ENCODE measurements at regions not wholly inside any gene's neighbourhood (a gene's known extent, or its start where the extent isn't known, plus 50 kb on each side); places are given as distances from the start of the nearest gene placed in this dataset.
"Not testable (repeated sequence)": the region's sequence is repeated elsewhere in the genome, so short reads cannot be mapped to it uniquely, and the experiment has no call there.

DNA sequence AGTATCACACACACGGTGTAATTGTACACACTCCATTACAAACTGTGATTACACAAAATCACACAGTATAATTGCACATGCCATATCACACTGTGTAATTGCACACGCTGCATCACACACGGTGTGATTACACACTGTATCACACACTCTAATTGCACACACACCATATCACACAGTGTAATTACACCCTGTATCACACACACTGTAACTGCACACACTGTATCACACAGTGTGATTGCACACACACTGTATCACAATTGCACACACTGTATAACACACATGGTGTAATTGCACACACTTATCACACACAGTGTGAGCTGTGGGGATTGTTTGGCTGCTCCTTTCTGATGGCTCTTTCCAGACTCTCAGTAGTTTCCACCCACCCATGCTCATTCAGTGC lies 162.6 kb upstream of the SGCG start:
- no peak for TF ChIP-seq POLR2A (IDR thresholded peaks at IDR 0.05; ENCODE audit: low read depth, low read length)
- DNase-seq (ENCODE audit: insufficient read length, low spot score): no peak
- no peak for FAIRE-seq

DNA sequence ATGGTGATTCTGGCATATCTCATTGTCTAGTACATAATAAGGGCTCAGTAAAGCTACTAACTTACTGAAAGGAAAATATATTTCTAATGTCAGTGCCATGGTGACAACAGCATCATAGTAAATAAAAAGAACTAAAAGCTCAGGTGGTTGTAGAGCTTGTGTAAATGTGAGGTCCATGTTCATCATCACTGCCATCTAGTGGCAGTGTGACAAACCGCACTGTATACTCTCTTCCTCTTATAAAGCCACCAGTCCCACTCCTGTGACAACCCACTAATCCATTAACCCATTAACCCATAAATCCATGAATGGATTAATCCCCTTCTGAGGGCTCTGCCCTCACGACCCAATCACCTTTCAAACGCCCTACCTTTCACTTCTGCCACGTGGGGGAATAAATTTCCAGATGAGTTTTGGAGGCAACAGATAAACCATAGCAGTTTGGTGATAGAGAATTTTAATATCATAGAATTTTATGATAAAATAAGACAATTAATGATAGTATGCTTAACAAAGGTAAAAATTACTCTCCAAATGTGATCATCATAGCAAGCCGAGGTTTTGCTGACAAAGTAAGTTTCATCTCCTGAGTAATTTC lies 160.4 kb upstream of the SGCG start:
- TF ChIP-seq POLR2A (IDR thresholded peaks at IDR 0.05; ENCODE audit: low read depth, low read length): no peak
- FAIRE-seq: peak; percentile 36
- no peak for DNase-seq (ENCODE audit: insufficient read length, low spot score)

DNA sequence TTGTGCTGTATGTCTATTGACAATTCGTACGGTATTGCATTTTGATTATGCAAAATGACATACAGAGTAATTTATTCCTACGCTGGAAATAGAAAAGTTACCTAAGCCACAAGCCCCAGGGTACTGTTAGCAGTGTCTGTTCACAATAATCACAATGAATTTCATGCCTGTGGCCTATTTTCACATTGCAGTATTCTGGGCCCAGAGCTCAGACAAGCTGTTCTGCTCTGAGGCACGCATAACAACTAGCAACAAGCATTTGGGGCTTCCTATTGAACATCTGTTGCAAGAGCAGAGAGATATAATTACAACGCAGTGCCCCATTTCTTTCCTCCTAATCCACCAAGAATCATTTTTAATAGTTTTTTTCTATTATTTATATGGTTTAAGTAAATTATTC lies 158.9 kb upstream of the SGCG start:
- FAIRE-seq (no peak), DNase-seq (ENCODE audit: insufficient read length, low spot score) (no peak)

DNA sequence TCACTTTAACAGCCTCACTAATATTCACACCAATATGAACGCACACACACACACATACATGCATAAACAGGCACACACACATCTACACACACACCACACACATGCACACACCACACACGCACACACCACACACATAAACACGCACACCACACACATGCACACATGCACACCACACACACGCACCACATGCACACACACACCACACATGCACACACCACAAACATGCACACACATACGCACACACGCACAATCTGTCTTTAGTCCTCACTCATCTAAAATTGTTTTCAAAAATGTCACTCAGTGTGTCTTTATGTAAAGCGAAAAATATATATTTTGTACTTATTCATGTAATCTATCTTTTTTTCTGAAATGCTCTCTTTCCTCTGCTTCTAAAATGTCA lies 158.1 kb upstream of the SGCG start:
- DNase-seq (ENCODE audit: insufficient read length, low spot score) (no peak), FAIRE-seq (no peak)
- TF ChIP-seq POLR2A (IDR thresholded peaks at IDR 0.05; ENCODE audit: low read depth, low read length): no peak

More for the DNA sequence above, 158.9 kb upstream of the SGCG start:
- TF ChIP-seq POLR2A (IDR thresholded peaks at IDR 0.05; ENCODE audit: low read depth, low read length): no peak

DNA sequence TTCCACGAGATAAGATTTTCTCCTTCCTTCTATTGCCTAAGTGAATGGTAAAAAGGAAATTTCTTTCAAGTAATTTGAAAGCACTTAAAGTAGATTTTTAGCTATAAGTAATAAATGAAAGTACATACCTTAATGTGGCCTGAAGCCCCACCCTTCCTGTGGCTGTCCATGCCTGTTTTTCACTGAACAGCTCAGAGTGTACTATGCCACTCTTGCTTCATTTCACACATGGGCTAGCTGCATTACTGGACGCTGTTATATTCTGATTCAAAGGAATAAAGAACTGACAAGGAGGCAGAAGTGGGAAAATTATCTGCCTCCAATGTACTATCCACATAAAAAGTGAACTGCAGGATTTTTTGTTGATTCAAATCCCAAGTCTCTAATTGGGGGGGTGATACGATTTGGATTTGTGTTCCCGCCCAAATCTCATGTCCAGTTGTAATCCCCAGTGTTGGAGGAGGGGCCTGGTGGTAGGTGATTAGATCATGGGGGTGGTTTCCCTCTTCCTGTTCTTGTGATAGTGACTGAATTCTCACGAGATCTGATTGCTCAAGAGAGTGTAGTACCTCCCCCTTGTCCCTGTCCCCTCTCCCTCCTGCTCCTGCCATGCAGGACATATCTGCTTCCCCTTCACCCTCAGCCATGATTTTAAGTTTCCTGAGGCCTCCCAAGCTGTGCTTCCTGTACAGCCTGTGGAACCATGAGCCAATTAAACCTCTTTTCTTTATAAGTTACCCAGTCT lies 154.7 kb upstream of the SGCG start:
- TF ChIP-seq POLR2A (IDR thresholded peaks at IDR 0.05; ENCODE audit: low read depth, low read length): no peak
- no peak for FAIRE-seq
- no peak for DNase-seq (ENCODE audit: insufficient read length, low spot score)

DNA sequence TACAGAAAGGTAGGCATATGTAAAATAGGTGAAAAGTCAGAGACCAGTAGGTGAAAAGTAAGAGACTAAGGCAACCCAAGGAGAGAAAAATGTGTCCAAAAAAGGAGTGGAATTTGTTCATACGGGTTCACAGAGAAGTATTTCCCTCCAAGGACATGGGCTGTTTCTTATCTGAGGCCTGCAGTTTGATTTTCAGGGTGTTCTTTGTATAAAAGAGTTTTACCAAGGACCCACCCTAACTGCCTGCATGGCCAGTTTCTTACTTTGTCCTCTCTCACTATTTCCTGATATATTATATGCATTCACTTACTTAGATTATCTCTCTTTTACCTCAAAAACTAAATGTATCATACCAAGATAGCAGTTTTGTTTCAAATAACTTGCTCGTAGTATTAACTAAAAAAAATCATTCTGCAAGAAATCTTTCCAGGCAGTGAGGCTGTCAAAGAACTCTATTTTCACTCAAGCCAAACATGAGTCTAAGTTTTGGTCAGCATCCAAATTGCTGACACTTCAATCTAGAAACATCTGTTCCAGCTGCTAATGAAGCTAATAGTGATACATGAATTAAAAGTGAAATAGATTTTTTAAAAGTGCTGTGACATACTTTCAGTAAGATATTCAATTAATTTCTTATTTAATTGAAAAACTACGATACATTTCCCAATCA lies 141.4 kb upstream of the SGCG start:
- no peak for FAIRE-seq
- no peak for TF ChIP-seq POLR2A (IDR thresholded peaks at IDR 0.05; ENCODE audit: low read depth, low read length)
- DNase-seq (ENCODE audit: insufficient read length, low spot score): no peak

DNA sequence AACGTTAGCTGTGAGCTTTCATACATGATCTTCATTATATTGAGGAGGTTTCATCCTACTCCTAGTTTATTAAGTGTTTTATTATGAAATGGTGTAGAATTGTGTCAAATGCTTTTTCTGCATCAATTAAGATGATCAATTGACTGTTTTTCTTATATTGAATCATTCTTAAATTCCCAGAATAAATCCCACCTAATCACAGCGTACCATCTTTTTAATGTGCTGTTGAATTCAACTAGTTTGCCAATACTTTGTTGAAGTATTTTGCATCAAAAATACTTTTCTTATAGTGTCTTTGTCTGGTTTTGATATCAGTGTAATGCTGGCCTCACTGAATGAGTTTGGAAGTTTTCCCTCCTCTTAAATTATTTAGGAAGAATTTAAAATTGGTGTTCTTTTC lies 138.6 kb upstream of the SGCG start:
- no peak for TF ChIP-seq POLR2A (IDR thresholded peaks at IDR 0.05; ENCODE audit: low read depth, low read length)
- DNase-seq (ENCODE audit: insufficient read length, low spot score) (no peak), FAIRE-seq (no peak)

DNA sequence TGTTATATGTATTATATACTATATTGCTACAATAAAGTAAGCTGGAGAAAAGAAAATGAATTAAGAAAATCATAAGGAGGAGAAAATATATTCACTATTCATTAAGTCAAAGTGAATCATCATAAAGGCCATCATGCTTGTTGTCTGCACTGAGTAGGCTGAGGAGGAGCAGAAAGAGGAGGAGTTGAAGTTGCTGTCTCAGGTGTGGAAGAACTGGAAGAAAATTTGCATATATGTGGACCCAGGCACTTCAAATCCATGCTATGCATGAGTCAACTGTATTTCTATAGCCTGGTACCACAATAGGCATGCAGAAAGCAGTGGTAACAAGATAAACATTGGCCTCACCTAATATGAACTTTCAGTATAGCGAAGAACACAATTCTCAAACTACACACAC lies 135.9 kb upstream of the SGCG start:
- TF ChIP-seq POLR2A (IDR thresholded peaks at IDR 0.05; ENCODE audit: low read depth, low read length): no peak
- FAIRE-seq: no peak
- no peak for DNase-seq (ENCODE audit: insufficient read length, low spot score)

DNA sequence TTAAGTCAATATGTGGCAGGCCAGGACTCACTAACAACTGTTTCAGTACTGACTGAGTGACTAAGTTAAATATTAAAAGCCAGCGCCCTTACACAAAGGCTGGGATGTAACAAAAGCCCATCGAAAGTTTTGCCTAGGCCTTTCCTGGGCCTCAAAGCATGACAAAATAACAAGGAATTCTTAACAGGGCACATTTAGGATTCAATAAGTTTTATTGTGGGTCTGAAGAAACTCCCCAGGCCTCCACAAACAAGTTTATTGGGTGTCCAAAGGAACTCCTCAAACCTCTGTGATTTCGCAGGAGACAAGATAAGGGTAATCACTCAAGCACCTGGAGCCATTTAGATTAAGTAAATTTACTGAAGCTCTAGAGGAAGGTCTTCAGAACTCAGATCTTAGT lies 130.7 kb upstream of the SGCG start:
- no peak for FAIRE-seq
- no peak for DNase-seq (ENCODE audit: insufficient read length, low spot score)
- TF ChIP-seq POLR2A (IDR thresholded peaks at IDR 0.05; ENCODE audit: low read depth, low read length): no peak

DNA sequence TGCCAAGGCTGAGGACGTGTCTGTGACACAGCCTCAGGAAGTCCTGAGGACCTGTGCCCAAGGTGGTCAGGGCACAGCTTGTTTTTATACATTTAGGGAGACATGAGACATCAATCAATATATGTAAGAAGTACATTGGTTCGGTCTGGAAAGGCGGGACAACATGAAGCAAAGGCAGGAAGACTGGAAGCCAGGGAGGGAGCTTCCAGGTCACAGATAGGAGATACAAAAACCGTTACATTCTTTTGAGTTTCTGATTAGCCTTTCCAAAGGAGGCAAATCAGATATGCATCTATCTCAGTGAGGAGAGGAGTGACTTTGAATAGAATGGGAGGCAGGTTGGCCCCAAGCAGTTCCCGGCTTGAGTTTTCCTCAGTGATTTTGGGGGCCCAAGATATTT lies 127.1 kb upstream of the SGCG start:
- not testable (repeated sequence) for DNase-seq (ENCODE audit: insufficient read length, low spot score); FAIRE-seq

DNA sequence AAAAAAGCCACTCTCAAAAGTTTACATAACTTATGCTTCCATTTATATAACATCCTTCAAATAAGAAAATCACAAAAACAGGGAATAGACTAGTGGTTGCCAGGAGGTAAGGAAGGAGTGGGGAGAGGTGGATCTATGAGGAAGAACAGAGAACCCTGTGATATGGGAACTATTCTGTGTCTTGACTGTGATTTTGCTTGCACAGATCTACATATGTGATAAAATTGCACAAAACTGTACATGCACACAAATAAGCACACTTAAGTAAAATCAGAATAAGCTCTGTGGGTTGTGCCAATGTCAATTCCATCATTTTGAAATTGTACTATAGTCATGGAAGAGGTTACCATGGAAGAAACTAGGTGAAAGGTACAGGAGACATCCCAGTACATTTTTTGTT lies 121.6 kb upstream of the SGCG start:
- DNase-seq (ENCODE audit: insufficient read length, low spot score) (no peak), FAIRE-seq (no peak)
- no peak for TF ChIP-seq POLR2A (IDR thresholded peaks at IDR 0.05; ENCODE audit: low read depth, low read length)

DNA sequence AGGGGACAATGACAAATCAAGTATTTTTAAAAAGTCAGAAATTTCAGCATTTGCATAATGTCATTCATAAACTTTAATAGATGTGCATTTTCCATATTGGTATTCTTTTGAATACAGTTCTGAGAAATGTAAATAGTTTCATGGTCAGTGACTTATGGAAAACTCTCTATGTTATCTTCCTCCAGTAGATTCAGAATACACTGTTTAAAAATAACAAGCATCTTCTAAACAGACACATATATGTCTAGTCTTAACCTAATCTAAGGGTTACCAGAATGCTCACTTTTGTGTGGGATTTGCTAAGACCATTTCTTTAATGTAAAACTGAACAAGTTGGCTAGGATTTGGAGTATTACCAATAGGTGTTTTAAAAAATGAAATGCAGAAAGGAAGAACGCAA lies 119.8 kb upstream of the SGCG start:
- no peak for DNase-seq (ENCODE audit: insufficient read length, low spot score)
- no peak for TF ChIP-seq POLR2A (IDR thresholded peaks at IDR 0.05; ENCODE audit: low read depth, low read length)
- no peak for FAIRE-seq

DNA sequence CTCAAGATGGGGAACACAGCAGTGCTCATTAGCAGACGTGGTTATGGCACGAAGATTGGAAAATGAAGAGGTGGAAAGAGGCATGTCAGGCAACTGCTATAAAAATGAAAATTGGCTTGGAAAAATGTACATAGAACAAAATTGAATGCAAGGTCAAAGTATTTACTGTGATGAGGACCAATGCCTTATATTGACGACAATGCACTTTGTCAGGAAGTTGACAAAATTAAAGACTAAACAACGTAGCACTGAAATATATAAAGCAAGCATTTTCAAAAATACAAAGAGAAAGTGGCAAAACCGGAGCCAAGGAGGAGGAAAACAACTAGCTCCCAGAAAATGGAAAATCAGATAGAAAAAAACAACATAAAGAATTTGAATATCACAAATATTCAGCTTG lies 113.7 kb upstream of the SGCG start:
- DNase-seq (ENCODE audit: insufficient read length, low spot score) (no peak), FAIRE-seq (no peak)
- no peak for TF ChIP-seq POLR2A (IDR thresholded peaks at IDR 0.05; ENCODE audit: low read depth, low read length)

DNA sequence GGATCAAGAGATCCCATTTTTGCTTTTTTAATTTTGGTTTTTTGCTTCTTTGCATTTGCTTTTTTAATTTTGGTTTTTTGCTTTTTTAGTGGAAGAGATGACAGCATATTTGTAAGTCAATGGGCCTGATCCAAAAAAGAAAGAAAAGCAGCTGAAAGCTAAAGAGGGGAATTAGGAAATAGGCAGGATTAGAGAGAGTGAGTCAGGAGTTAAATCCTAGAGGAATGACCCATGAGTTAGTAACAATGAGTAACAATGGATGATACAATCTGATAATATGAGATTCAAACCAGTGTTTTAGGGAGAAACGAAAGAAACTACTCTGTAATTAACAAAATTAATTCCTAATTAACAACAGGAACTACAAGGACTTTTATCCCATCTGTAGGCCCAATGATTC lies 111.2 kb upstream of the SGCG start:
- TF ChIP-seq POLR2A (IDR thresholded peaks at IDR 0.05; ENCODE audit: low read depth, low read length): no peak
- no peak for DNase-seq (ENCODE audit: insufficient read length, low spot score)
- FAIRE-seq: no peak
